ENCODE measurements at regions not wholly inside any gene's neighbourhood (a gene's known extent, or its start where the extent isn't known, plus 50 kb on each side); places are given as distances from the start of the nearest gene placed in this dataset.

DNA sequence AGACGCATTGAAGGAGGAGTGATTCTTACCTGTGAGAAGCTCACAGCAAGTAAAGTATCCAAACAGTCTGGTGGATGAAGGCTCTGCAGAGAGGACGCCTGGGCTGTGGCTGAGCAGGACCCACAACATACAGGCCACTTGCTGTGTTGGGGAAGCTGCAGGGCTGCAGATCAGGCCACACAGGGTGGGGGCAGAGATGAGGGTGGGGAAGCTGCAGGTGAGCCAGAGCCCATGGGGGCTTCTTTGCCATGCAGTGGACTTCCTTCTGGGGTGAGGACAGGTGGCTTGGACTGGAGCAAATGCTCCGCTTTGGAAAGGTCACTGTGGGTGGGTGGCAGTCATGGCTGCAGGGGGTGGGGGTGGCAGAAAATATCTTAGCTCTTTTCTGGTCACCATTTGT, 214.8 kb downstream of the GLRX3 start:
- Histone ChIP-seq H2BK5ac (ENCODE audit: insufficient read length, low read length) (no peak overlapping the region), H3K4me2 (ENCODE audit: insufficient read depth, insufficient read length, low read length) (no peak overlapping the region), H3K14ac (ENCODE audit: insufficient read depth, low read length) (no peak overlapping the region), H3K18ac (ENCODE audit: insufficient read length, low read depth, low read length) (no peak overlapping the region), H3K9me3 (ENCODE audit: control insufficient read depth, low read depth, low read length) (no peaks in the 10 kb centered on the region), H3K23ac (ENCODE audit: insufficient read length, low read depth, low read length) (no peak overlapping the region), H4K8ac (replicated peaks; ENCODE audit: insufficient read length, low read depth, low read length) (no peak overlapping the region), H3K9ac (ENCODE audit: extremely low read depth, insufficient read length, low read length) (no peak overlapping the region), H2AFZ (ENCODE audit: low read length) (no peak overlapping the region), H2BK12ac (ENCODE audit: insufficient read length, low read depth, low read length) (no peak overlapping the region), H3K23me2 (ENCODE audit: insufficient read length, low read depth, low read length, poor library complexity, severe bottlenecking) (no peaks in the 10 kb centered on the region), H3T11ph (ENCODE audit: low read length) (no peak overlapping the region), H2BK120ac (ENCODE audit: low read depth, low read length, poor library complexity, severe bottlenecking) (no peak overlapping the region), H3K56ac (ENCODE audit: insufficient read length, low read depth, low read length) (no peak overlapping the region), H3K79me1 (ENCODE audit: insufficient read depth, low read depth, low read length, poor library complexity, severe bottlenecking) (no peaks in the 10 kb centered on the region), H3K4ac (ENCODE audit: low read depth, low read length) (no peak overlapping the region), H3K79me2 (ENCODE audit: insufficient read depth, low read length) (no peaks in the 10 kb centered on the region), H2BK20ac (ENCODE audit: low read depth, low read length, poor library complexity, severe bottlenecking) (no peak overlapping the region), H4K91ac (ENCODE audit: insufficient read length, low read depth, low read length) (no peak overlapping the region), H4K5ac (ENCODE audit: insufficient read length, low read depth, low read length) (no peak overlapping the region), H2AK5ac (ENCODE audit: insufficient read length, low read length) (no peak overlapping the region), H3K4me1 (ENCODE audit: insufficient read depth, low read length) (no peaks in the 10 kb centered on the region), H2BK15ac (ENCODE audit: low read depth, low read length) (no peak overlapping the region), H3K27ac (ENCODE audit: insufficient read length, low read depth, low read length) (no peak overlapping the region), H3K27me3 (ENCODE audit: insufficient read depth, low read length) (no peaks in the 10 kb centered on the region), H4K20me1 (ENCODE audit: control insufficient read depth, insufficient read depth, insufficient read length) (no peaks in the 10 kb centered on the region)
- DNase-seq, result no peak
- Mint-ChIP-seq H3K27me3 (ENCODE audit: low read depth) (no peaks in the 10 kb centered on the region), H3K4me1 (peaks cover 0 to 12% of the 10 kb centered on the region in 2 experiments; a peak in 3 of 4 replicates), H3K4me3 (no peak overlapping the region), H3K27ac (no peak overlapping the region), H3K9me3 (0 out of 5 replicates have a peak, but pooled peaks cover 0 to 1% of the 10 kb centered on the region in 2 experiments), H3K36me3 (ENCODE audit: insufficient read depth in 1 of 3, low read depth in 3 of 3) (no peaks in the 10 kb centered on the region)
- TF ChIP-seq, protein P1, sequence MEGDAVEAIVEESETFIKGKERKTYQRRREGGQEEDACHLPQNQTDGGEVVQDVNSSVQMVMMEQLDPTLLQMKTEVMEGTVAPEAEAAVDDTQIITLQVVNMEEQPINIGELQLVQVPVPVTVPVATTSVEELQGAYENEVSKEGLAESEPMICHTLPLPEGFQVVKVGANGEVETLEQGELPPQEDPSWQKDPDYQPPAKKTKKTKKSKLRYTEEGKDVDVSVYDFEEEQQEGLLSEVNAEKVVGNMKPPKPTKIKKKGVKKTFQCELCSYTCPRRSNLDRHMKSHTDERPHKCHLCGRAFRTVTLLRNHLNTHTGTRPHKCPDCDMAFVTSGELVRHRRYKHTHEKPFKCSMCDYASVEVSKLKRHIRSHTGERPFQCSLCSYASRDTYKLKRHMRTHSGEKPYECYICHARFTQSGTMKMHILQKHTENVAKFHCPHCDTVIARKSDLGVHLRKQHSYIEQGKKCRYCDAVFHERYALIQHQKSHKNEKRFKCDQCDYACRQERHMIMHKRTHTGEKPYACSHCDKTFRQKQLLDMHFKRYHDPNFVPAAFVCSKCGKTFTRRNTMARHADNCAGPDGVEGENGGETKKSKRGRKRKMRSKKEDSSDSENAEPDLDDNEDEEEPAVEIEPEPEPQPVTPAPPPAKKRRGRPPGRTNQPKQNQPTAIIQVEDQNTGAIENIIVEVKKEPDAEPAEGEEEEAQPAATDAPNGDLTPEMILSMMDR (conservative IDR thresholded peaks at IDR 0.05), result no peak
- whole genome bisulfite sequencing (ENCODE audit: extremely low coverage, insufficient read length, low lambda C conversion rate), result no CpG with 5 or more reads among the region's 3 CpGs

Data from H9 (cell line).